ENCODE measurements at regions not wholly inside any gene's neighbourhood (a gene's known extent, or its start where the extent isn't known, plus 50 kb on each side); places are given as distances from the start of the nearest gene placed in this dataset.

GRCh38 chr2:12068796-12069538 is 322.5 kb downstream of the LPIN1 start:
- TF ChIP-seq TAF1 (IDR thresholded peaks at IDR 0.05; ENCODE audit: low read depth, low read length) = no peak
- TF ChIP-seq POLR2A (IDR thresholded peaks at IDR 0.05; ENCODE audit: low read depth, low read length) = no peak
- no peak for TF ChIP-seq SPI1 (IDR thresholded peaks at IDR 0.05; ENCODE audit: low read depth, low read length)
- no peak for TF ChIP-seq PAX5 (IDR thresholded peaks at IDR 0.05; ENCODE audit: insufficient read depth, low read length, severe bottlenecking)
- no peak for TF ChIP-seq POLR2AphosphoS5 (IDR thresholded peaks at IDR 0.05; ENCODE audit: low read depth, low read length)
- TF ChIP-seq POU2F2 (IDR thresholded peaks at IDR 0.05; ENCODE audit: low read depth, low read length) = no peak
- DNase-seq (ENCODE audit: insufficient read length, low spot score) (no peak), FAIRE-seq (no peak)

DNA sequence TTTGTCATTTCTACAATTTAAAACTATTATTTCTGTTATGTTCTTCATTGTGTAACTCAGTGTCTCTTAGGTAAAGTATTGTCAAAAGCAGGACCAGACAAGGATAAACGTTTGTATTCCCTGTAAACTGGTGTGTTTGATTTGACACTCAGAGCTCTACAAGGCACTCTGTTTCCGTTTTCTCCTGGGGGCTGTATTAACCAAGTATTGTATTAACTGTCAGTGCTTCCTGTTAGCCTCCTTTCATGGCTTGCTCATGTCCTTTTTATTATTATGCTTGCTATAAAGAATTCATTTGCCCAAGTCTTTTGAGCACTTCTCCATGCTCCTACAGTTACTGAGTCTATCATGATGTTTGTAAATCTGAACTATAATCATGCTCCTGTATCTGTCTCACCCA is 323.7 kb downstream of the LPIN1 start:
- no peak for DNase-seq (ENCODE audit: insufficient read length, low spot score)
- TF ChIP-seq POLR2A (IDR thresholded peaks at IDR 0.05; ENCODE audit: low read depth, low read length) (no peak), POLR2AphosphoS5 (IDR thresholded peaks at IDR 0.05; ENCODE audit: low read depth, low read length) (no peak), TAF1 (IDR thresholded peaks at IDR 0.05; ENCODE audit: low read depth, low read length) (no peak), POU2F2 (IDR thresholded peaks at IDR 0.05; ENCODE audit: low read depth, low read length) (no peak), PAX5 (IDR thresholded peaks at IDR 0.05; ENCODE audit: insufficient read depth, low read length, severe bottlenecking) (no peak), SPI1 (IDR thresholded peaks at IDR 0.05; ENCODE audit: low read depth, low read length) (no peak)
- FAIRE-seq = peak; percentile 54

DNA sequence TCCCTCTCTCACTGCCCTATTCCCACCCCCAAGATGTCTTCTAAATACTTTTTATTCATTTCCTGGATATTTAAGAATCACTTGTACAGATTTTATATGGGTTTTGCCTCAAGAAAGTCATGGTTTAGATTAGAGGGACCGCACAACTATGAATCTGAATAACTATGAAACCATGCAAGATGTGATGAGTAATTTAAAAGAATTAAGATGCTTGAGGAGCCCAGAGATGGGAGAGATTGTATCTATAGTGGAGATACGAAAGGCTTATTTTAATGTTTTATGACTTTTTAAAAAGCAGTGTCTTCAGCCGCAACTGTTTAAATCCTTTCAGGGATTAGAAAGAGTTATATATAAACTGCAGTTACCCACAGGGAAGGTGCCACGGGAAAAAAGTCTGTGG is 324.1 kb downstream of the LPIN1 start:
- DNase-seq (ENCODE audit: insufficient read length, low spot score) = no peak
- TF ChIP-seq POLR2AphosphoS5 (IDR thresholded peaks at IDR 0.05; ENCODE audit: low read depth, low read length) (no peak), PAX5 (IDR thresholded peaks at IDR 0.05; ENCODE audit: insufficient read depth, low read length, severe bottlenecking) (no peak), TAF1 (IDR thresholded peaks at IDR 0.05; ENCODE audit: low read depth, low read length) (no peak), POLR2A (IDR thresholded peaks at IDR 0.05; ENCODE audit: low read depth, low read length) (no peak), SPI1 (IDR thresholded peaks at IDR 0.05; ENCODE audit: low read depth, low read length) (no peak), POU2F2 (IDR thresholded peaks at IDR 0.05; ENCODE audit: low read depth, low read length) (no peak)
- FAIRE-seq = no peak

GRCh38 chr2:12071318-12071717 is 324.9 kb downstream of the LPIN1 start:
- FAIRE-seq (peak; percentile 76), DNase-seq (ENCODE audit: insufficient read length, low spot score) (peak; percentile 30)
- no peak for TF ChIP-seq POLR2AphosphoS5 (IDR thresholded peaks at IDR 0.05; ENCODE audit: low read depth, low read length)
- TF ChIP-seq TAF1 (IDR thresholded peaks at IDR 0.05; ENCODE audit: low read depth, low read length) = no peak
- no peak for TF ChIP-seq POLR2A (IDR thresholded peaks at IDR 0.05; ENCODE audit: low read depth, low read length)
- peak; percentile 99 for TF ChIP-seq SPI1 (IDR thresholded peaks at IDR 0.05; ENCODE audit: low read depth, low read length)
- TF ChIP-seq POU2F2 (IDR thresholded peaks at IDR 0.05; ENCODE audit: low read depth, low read length) = no peak
- no peak for TF ChIP-seq PAX5 (IDR thresholded peaks at IDR 0.05; ENCODE audit: insufficient read depth, low read length, severe bottlenecking)

- TF ChIP-seq POU2F2 (IDR thresholded peaks at IDR 0.05; ENCODE audit: low read depth, low read length) = no peak
- TF ChIP-seq SPI1 (IDR thresholded peaks at IDR 0.05; ENCODE audit: low read depth, low read length) = no peak
- no peak for TF ChIP-seq POLR2AphosphoS5 (IDR thresholded peaks at IDR 0.05; ENCODE audit: low read depth, low read length)
- TF ChIP-seq TAF1 (IDR thresholded peaks at IDR 0.05; ENCODE audit: low read depth, low read length) = no peak
- TF ChIP-seq POLR2A (IDR thresholded peaks at IDR 0.05; ENCODE audit: low read depth, low read length) = no peak
- no peak for DNase-seq (ENCODE audit: insufficient read length, low spot score)
- peak; percentile 16 for FAIRE-seq
Observed at GRCh38 chr2:12073217-12073852, 326.9 kb downstream of the LPIN1 start.

- DNase-seq (ENCODE audit: insufficient read length, low spot score) = no peak
- TF ChIP-seq POLR2A (IDR thresholded peaks at IDR 0.05; ENCODE audit: low read depth, low read length) = no peak
- no peak for TF ChIP-seq TAF1 (IDR thresholded peaks at IDR 0.05; ENCODE audit: low read depth, low read length)
- no peak for TF ChIP-seq PAX5 (IDR thresholded peaks at IDR 0.05; ENCODE audit: insufficient read depth, low read length, severe bottlenecking)
- TF ChIP-seq SPI1 (IDR thresholded peaks at IDR 0.05; ENCODE audit: low read depth, low read length) = no peak
- peak; percentile 57 for FAIRE-seq
Observed at GRCh38 chr2:12074126-12074844, 327.9 kb downstream of the LPIN1 start.

DNA sequence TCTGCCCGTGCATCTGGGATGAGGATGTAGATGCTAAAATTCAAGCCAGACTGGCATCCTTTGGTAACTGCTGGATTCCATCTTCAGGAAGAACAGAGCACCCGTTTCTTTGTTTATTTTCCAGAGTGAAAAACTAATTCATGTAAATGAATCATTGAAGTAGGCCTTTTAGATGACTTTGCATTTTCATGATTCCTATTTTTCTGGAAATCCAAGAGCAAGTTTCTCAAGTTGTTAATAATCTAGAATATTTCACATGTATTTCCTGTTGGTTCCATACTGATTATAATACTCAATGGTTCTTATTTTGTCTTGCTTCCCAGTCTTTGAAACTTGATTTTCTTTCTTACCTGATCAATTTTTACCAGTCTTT is 328.4 kb downstream of the LPIN1 start:
- no peak for TF ChIP-seq POU2F2 (IDR thresholded peaks at IDR 0.05; ENCODE audit: low read depth, low read length)
- TF ChIP-seq POLR2AphosphoS5 (IDR thresholded peaks at IDR 0.05; ENCODE audit: low read depth, low read length) = no peak
- TF ChIP-seq TAF1 (IDR thresholded peaks at IDR 0.05; ENCODE audit: low read depth, low read length) = no peak
- no peak for TF ChIP-seq POLR2A (IDR thresholded peaks at IDR 0.05; ENCODE audit: low read depth, low read length)
- TF ChIP-seq SPI1 (IDR thresholded peaks at IDR 0.05; ENCODE audit: low read depth, low read length) = no peak
- no peak for TF ChIP-seq PAX5 (IDR thresholded peaks at IDR 0.05; ENCODE audit: insufficient read depth, low read length, severe bottlenecking)
- FAIRE-seq = no peak
- DNase-seq (ENCODE audit: insufficient read length, low spot score) = no peak

GRCh38 chr2:12075603-12076002 is 329.2 kb downstream of the LPIN1 start:
- FAIRE-seq = no peak
- TF ChIP-seq TAF1 (IDR thresholded peaks at IDR 0.05; ENCODE audit: low read depth, low read length) (no peak), POLR2A (IDR thresholded peaks at IDR 0.05; ENCODE audit: low read depth, low read length) (no peak), SPI1 (IDR thresholded peaks at IDR 0.05; ENCODE audit: low read depth, low read length) (no peak), POLR2AphosphoS5 (IDR thresholded peaks at IDR 0.05; ENCODE audit: low read depth, low read length) (no peak), PAX5 (IDR thresholded peaks at IDR 0.05; ENCODE audit: insufficient read depth, low read length, severe bottlenecking) (no peak), POU2F2 (IDR thresholded peaks at IDR 0.05; ENCODE audit: low read depth, low read length) (no peak)
- no peak for DNase-seq (ENCODE audit: insufficient read length, low spot score)

- no peak for DNase-seq (ENCODE audit: insufficient read length, low spot score)
- peak; percentile 68 for FAIRE-seq
- TF ChIP-seq PAX5 (IDR thresholded peaks at IDR 0.05; ENCODE audit: insufficient read depth, low read length, severe bottlenecking) (no peak), TAF1 (IDR thresholded peaks at IDR 0.05; ENCODE audit: low read depth, low read length) (no peak), SPI1 (IDR thresholded peaks at IDR 0.05; ENCODE audit: low read depth, low read length) (no peak), POLR2AphosphoS5 (IDR thresholded peaks at IDR 0.05; ENCODE audit: low read depth, low read length) (no peak), POLR2A (IDR thresholded peaks at IDR 0.05; ENCODE audit: low read depth, low read length) (no peak), POU2F2 (IDR thresholded peaks at IDR 0.05; ENCODE audit: low read depth, low read length) (no peak)
Observed at GRCh38 chr2:12076810-12077209, 330.4 kb downstream of the LPIN1 start.
